HEK293 (cell line): ENCODE measurements at regions not wholly inside any gene's neighbourhood (a gene's known extent, or its start where the extent isn't known, plus 50 kb on each side); places are given as distances from the start of the nearest gene placed in this dataset.

Experiments
- CTCF ChIA-PET: fragments of 350-600 bp; formaldehyde crosslinking; extraction: SDS; loops from one replicate; lab custom pipeline; 2021; ENCODE audit warnings: antibody characterized with exemption; lab: Yijun Ruan, JAX
- POLR2A ChIA-PET: fragments of 300-600 bp; formaldehyde crosslinking; extraction: SDS; loops from one replicate; lab custom pipeline; 2020; ENCODE audit warnings: antibody characterized with exemption, inconsistent platforms; lab: Yijun Ruan, JAX
- H3K27ac ChIP-seq: fragments of 200-500 bp; sonication (Bioruptor generic); 2 replicates; pipeline ENCODE4 v1.5.1; 2014; ENCODE audit warnings: low read depth, low read length, control low read depth, inconsistent platforms; ENCODE audit errors: extremely low read depth
- H3K36me3 ChIP-seq, 2 experiments: fragments of 200-500 bp in 1 of 2; sonication (Bioruptor generic) in 1 of 2; 1 replicate in 1 of 2; 2 replicates in 1 of 2; pipeline ENCODE4 v1.5.1; 2014 to 2017; ENCODE audit warnings: inconsistent platforms in 2 of 2, low read length in 2 of 2; ENCODE audit not compliant: control insufficient read depth in 2 of 2, insufficient read depth in 1 of 2
- H3K4me1 ChIP-seq: fragments of 200-500 bp; sonication (Bioruptor generic); 2 replicates; pipeline ENCODE4 v1.5.1; 2014; ENCODE audit warnings: mild to moderate bottlenecking, low read length, inconsistent platforms; ENCODE audit not compliant: control insufficient read depth, insufficient read depth
- H3K4me3 ChIP-seq: 2 replicates; pipeline ENCODE4 v1.5.1; 2011; ENCODE audit warnings: low read depth, mild to moderate bottlenecking, control low read depth, low read length, moderate library complexity
- H3K9me3 ChIP-seq: fragments of 200-500 bp; sonication (Bioruptor generic); 2 replicates; pipeline ENCODE4 v1.5.1; 2014; ENCODE audit warnings: low read depth, low read length, inconsistent platforms; ENCODE audit not compliant: control insufficient read depth, insufficient read depth
- BCL11B ChIP-seq: fragments of 450-650 bp; formaldehyde crosslinking; IDR thresholded peaks from 2 replicates; pipeline ENCODE4 v1.5.1; 2016; ENCODE audit warnings: low read depth, missing biosample characterization, missing genetic modification characterization
- GFI1B ChIP-seq: fragments of 450-650 bp; formaldehyde crosslinking; IDR thresholded peaks from 2 replicates; pipeline ENCODE4 v1.5.1; 2016; ENCODE audit warnings: missing biosample characterization, missing genetic modification characterization
- KLF16 ChIP-seq: fragments of 450-650 bp; formaldehyde crosslinking; IDR thresholded peaks from 2 replicates; pipeline ENCODE4 v1.5.1; 2017; ENCODE audit warnings: missing biosample characterization, missing genetic modification characterization
- SCRT1 ChIP-seq: fragments of 450-650 bp; formaldehyde crosslinking; IDR thresholded peaks from 2 replicates; pipeline ENCODE4 v1.5.1; 2016; ENCODE audit warnings: missing biosample characterization, missing genetic modification characterization, borderline replicate concordance
- SCRT2 ChIP-seq: fragments of 450-650 bp; formaldehyde crosslinking; IDR thresholded peaks from 2 replicates; pipeline ENCODE4 v1.5.1; 2016; ENCODE audit warnings: missing biosample characterization, missing genetic modification characterization
- WT1 ChIP-seq: fragments of 450-650 bp; formaldehyde crosslinking; IDR thresholded peaks from 2 replicates; pipeline ENCODE4 v1.5.1; 2016; ENCODE audit warnings: missing biosample characterization, missing genetic modification characterization
- ZBTB10 ChIP-seq: fragments of 450-650 bp; formaldehyde crosslinking; IDR thresholded peaks from 2 replicates; pipeline ENCODE4 v1.5.1; 2016; ENCODE audit warnings: missing biosample characterization, missing genetic modification characterization
- ZBTB21 ChIP-seq: fragments of 450-650 bp; formaldehyde crosslinking; IDR thresholded peaks from 2 replicates; pipeline ENCODE4 v1.5.1; 2017; ENCODE audit warnings: missing biosample characterization, missing genetic modification characterization
- ZNF155 ChIP-seq: fragments of 450-650 bp; formaldehyde crosslinking; IDR thresholded peaks from 2 replicates; pipeline ENCODE4 v1.5.1; 2016; ENCODE audit warnings: missing biosample characterization, missing genetic modification characterization
- ZNF223 ChIP-seq: fragments of 450-650 bp; formaldehyde crosslinking; IDR thresholded peaks from 2 replicates; pipeline ENCODE4 v1.5.1; 2016; ENCODE audit warnings: missing biosample characterization, missing genetic modification characterization
- ZNF248 ChIP-seq: fragments of 450-650 bp; formaldehyde crosslinking; IDR thresholded peaks from 2 replicates; pipeline ENCODE4 v1.5.1; 2017; ENCODE audit warnings: missing biosample characterization, missing genetic modification characterization
- ZNF311 ChIP-seq: fragments of 450-650 bp; formaldehyde crosslinking; IDR thresholded peaks from 2 replicates; pipeline ENCODE4 v1.5.1; 2017; ENCODE audit warnings: missing biosample characterization, missing genetic modification characterization, borderline replicate concordance
- ZNF433 ChIP-seq: fragments of 450-650 bp; formaldehyde crosslinking; IDR thresholded peaks from 2 replicates; pipeline ENCODE4 v1.5.1; 2016; ENCODE audit warnings: missing biosample characterization, missing genetic modification characterization, low read depth
- ZNF514 ChIP-seq: fragments of 450-650 bp; formaldehyde crosslinking; IDR thresholded peaks from 2 replicates; pipeline ENCODE4 v1.5.1; 2016; ENCODE audit warnings: missing biosample characterization, missing genetic modification characterization
- ZNF560 ChIP-seq: fragments of 450-650 bp; formaldehyde crosslinking; IDR thresholded peaks from 2 replicates; pipeline ENCODE4 v1.5.1; 2017; ENCODE audit warnings: missing biosample characterization, missing genetic modification characterization, borderline replicate concordance
- ZNF596 ChIP-seq: fragments of 450-650 bp; IDR thresholded peaks from 2 replicates; pipeline ENCODE4 v1.5.0; 2018; ENCODE audit warnings: missing biosample characterization, mild to moderate bottlenecking, missing genetic modification characterization, moderate library complexity
- ZNF645 ChIP-seq: fragments of 450-650 bp; formaldehyde crosslinking; IDR thresholded peaks from 2 replicates; pipeline ENCODE4; 2016; ENCODE audit warnings: missing biosample characterization, missing genetic modification characterization
- ZNF768 ChIP-seq: fragments of 450-650 bp; formaldehyde crosslinking; IDR thresholded peaks from 2 replicates; pipeline ENCODE4 v1.5.1; 2018; ENCODE audit warnings: missing biosample characterization, mild to moderate bottlenecking, missing genetic modification characterization
- ZNF785 ChIP-seq: fragments of 450-650 bp; formaldehyde crosslinking; IDR thresholded peaks from 2 replicates; pipeline ENCODE4 v1.5.1; 2016; ENCODE audit warnings: missing biosample characterization, missing genetic modification characterization
- TF ChIP-seq, protein P1 (sequence below): fragments of 450-650 bp; formaldehyde crosslinking; conservative IDR thresholded peaks from 2 replicates; pipeline ENCODE4 v1.5.1; 2016; ENCODE audit warnings: low read depth, missing biosample characterization, missing genetic modification characterization

- Histone ChIP-seq H3K4me1 (0 out of 2 replicates have a peak, but pooled peaks cover 3% of the 10 kb centered on the region), H3K9me3 (no peaks in the 10 kb centered on the region), H3K36me3 (no peaks in the 10 kb centered on the region), H3K4me3 (no peak overlapping the region), H3K27ac (no peak overlapping the region)
- no peak for TF ChIP-seq ZNF155 (tag by site-specific recombination)
- no peak for TF ChIP-seq ZNF785
- TF ChIP-seq ZNF768 (tag by site-specific recombination): no peak
- ChIA-PET CTCF (interaction anchor here (0.6 kb wide), 1 partner anchor 16 kb away, joined by 3 read pairs; no protein-coding TSS in a partner anchor), POLR2A (no interaction called here)
These were observed 684.9 kb upstream of the CELF2 start for GRCh38 chr10:10332786-10333185.

DNA sequence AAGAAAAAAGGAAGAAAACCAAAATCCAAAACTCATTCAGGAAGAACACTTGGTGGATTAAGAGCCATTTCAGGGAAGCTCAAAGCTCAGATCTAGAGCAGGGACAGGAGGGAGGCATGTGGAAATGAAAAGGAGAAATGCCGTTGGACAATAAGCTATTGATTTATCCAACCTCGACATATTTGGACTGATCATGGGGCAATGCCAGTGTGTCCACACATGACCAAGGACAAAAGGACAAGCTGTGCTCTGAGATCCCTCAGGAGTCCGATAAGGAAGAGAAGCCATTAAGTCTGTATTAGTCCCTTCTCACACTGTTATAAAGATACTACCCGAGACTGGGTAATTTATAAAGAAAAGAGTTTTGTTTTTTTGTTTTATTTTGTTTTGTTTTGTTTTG lies 684.0 kb upstream of the CELF2 start:
- ChIA-PET POLR2A (no interaction called here), CTCF (no interaction called here)
- TF ChIP-seq ZNF596: no peak
- TF ChIP-seq ZNF514 (tag by site-specific recombination): no peak
- Histone ChIP-seq H3K4me1 (0 out of 2 replicates have a peak, but pooled peaks cover 3% of the 10 kb centered on the region), H3K27ac (no peak overlapping the region), H3K4me3 (no peak overlapping the region), H3K9me3 (no peaks in the 10 kb centered on the region), H3K36me3 (no peaks in the 10 kb centered on the region)

- CTCF ChIA-PET: no interaction called here
These were observed 679.3 kb upstream of the CELF2 start for GRCh38 chr10:10338339-10338738.

DNA sequence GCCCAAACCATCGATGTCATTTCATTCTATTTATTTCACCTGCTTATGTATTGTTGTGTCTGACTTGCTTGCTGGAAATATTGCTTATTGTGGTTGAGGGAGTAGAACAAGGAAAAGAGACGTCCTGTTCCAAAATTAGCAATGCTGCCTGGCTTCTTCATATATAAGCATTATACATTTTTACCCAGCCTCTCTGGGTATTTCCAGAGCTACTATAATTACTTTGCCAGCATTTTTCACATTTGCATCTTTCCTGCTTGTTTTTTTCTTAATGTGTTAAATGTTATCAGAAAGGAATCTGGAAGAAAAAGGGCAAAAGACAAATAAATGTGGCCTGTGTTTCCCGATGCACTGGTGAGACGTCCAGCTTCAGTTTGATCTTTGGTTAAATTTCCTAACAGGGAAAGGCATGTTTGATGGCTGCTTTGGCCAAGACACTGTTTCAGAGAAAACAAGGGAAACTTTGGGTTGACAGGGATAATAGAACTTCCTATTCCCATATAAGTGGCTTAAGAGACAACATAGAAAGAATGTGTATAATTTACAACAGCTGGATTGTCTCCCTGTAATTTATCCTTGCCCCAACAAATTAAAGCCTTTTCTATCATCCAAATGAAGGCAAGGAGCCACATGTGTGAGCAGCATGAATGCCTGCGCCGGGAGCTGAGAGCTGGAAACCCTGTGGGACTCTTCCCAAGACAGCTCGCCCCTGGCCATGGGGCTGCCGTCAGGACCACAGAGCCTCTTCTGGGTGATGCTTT lies 671.1 kb upstream of the CELF2 start:
- ChIA-PET POLR2A (no interaction called here), CTCF (interaction anchor here (0.6 kb wide), 1 partner anchor 37 kb away, joined by 3 read pairs; no protein-coding TSS in a partner anchor)
- Histone ChIP-seq H3K36me3 (no peaks in the 10 kb centered on the region), H3K9me3 (no peaks in the 10 kb centered on the region), H3K4me1 (no peaks in the 10 kb centered on the region), H3K27ac (no peak overlapping the region), H3K4me3 (no peak overlapping the region)
- no peak for TF ChIP-seq ZNF311
- TF ChIP-seq SCRT1 (tag by site-specific recombination): no peak
- TF ChIP-seq, protein P1, sequence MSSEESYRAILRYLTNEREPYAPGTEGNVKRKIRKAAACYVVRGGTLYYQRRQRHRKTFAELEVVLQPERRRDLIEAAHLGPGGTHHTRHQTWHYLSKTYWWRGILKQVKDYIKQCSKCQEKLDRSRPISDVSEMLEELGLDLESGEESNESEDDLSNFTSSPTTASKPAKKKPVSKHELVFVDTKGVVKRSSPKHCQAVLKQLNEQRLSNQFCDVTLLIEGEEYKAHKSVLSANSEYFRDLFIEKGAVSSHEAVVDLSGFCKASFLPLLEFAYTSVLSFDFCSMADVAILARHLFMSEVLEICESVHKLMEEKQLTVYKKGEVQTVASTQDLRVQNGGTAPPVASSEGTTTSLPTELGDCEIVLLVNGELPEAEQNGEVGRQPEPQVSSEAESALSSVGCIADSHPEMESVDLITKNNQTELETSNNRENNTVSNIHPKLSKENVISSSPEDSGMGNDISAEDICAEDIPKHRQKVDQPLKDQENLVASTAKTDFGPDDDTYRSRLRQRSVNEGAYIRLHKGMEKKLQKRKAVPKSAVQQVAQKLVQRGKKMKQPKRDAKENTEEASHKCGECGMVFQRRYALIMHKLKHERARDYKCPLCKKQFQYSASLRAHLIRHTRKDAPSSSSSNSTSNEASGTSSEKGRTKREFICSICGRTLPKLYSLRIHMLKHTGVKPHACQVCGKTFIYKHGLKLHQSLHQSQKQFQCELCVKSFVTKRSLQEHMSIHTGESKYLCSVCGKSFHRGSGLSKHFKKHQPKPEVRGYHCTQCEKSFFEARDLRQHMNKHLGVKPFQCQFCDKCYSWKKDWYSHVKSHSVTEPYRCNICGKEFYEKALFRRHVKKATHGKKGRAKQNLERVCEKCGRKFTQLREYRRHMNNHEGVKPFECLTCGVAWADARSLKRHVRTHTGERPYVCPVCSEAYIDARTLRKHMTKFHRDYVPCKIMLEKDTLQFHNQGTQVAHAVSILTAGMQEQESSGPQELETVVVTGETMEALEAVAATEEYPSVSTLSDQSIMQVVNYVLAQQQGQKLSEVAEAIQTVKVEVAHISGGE (tag by site-specific recombination): no peak
- TF ChIP-seq ZBTB21: no peak
- no peak for TF ChIP-seq ZNF248 (tag by site-specific recombination)
- TF ChIP-seq ZNF560 (tag by site-specific recombination): no peak
- TF ChIP-seq SCRT2 (tag by site-specific recombination): no peak
- no peak for TF ChIP-seq ZNF223

More at GRCh38 chr10:10338339-10338738, 679.3 kb upstream of the CELF2 start:
- Histone ChIP-seq H3K4me1 (no peaks in the 10 kb centered on the region), H3K9me3 (no peaks in the 10 kb centered on the region), H3K27ac (no peak overlapping the region)
- TF ChIP-seq BCL11B (no peak), KLF16 (no peak), WT1 (tag by site-specific recombination) (no peak), ZBTB10 (no peak), GFI1B (tag by site-specific recombination) (no peak), ZNF645 (tag by site-specific recombination) (no peak), ZNF433 (tag by site-specific recombination) (no peak)
- TF ChIP-seq, all 188 proteins: peak for 0
- Histone ChIP-seq H3K36me3 (no peaks in the 10 kb centered on the region), H3K4me3 (no peak overlapping the region)
- POLR2A ChIA-PET: no interaction called here
